GM12878 (cell line): ENCODE measurements at regions not wholly inside any gene's neighbourhood (a gene's known extent, or its start where the extent isn't known, plus 50 kb on each side); places are given as distances from the start of the nearest gene placed in this dataset.

Experiments used
- ATAC-seq: fragments of 200-7000 bp; cut with Tn5 transposase; 3 replicates; pipeline ENCODE4 v1.9.1; 2020; ENCODE audit warnings: mild to moderate bottlenecking, moderate library complexity
- BruUV-seq: library from RNA; stranded (reverse); fragments of 400-500 nt; replicated peaks from 2 replicates; lab custom pipeline; 2021; lab: Mats Ljungman, UMichigan
- CTCF ChIA-PET: fragments of 300-600 bp; sonication (Branson Sonifier 250); formaldehyde crosslinking; extraction: SDS; loops from one replicate; lab custom pipeline; 2021; ENCODE audit warnings: inconsistent platforms; lab: Yijun Ruan, JAX
- POLR2A ChIA-PET: fragments of 350-600 bp; formaldehyde crosslinking; extraction: SDS; loops from one replicate; lab custom pipeline; 2021; ENCODE audit warnings: inconsistent platforms; lab: Charles Lee
- RAD21 ChIA-PET: fragments of 300-600 bp; sonication (Branson Sonifier 250); formaldehyde crosslinking; loops from one replicate; lab custom pipeline; 2023; ENCODE audit warnings: antibody characterized with exemption; ENCODE audit not compliant: unreplicated experiment; lab: Charles Lee
- SMC1A ChIA-PET: fragments of 300-600 bp; sonication (Branson Sonifier 250); formaldehyde crosslinking; loops from one replicate; lab custom pipeline; 2023; ENCODE audit not compliant: unreplicated experiment, uncharacterized antibody; lab: Charles Lee
- DNase-seq: peaks from one replicate; pipeline ENCODE4 v3.0.0-alpha.2; 2011; ENCODE audit warnings: low read depth, low spot score
- FAIRE-seq: peaks from 3 replicates; lab custom pipeline; 2011; peaks lifted over from hg19 to GRCh38; lab: Jason Lieb, UNC
- H2AFZ ChIP-seq: 2 replicates; pipeline ENCODE4 v1.6.0; 2011; ENCODE audit warnings: low read depth, low read length, control low read depth; ENCODE audit not compliant: control insufficient read depth
- H3K27ac ChIP-seq: 2 replicates; pipeline ENCODE4 v1.5.1; 2011; ENCODE audit warnings: control low read depth; ENCODE audit not compliant: control insufficient read depth, insufficient read depth
- H3K27me3 ChIP-seq, 2 experiments: replicated peaks in 1 of 2; 2 replicates each; pipeline versions ENCODE4 v1.6.0 to v1.6.1; 2011; ENCODE audit warnings: low read length in 1 of 2; ENCODE audit not compliant: control insufficient read depth in 2 of 2, insufficient read depth in 2 of 2
- H3K36me3 ChIP-seq, 2 experiments: 2 replicates each; pipeline ENCODE4 v1.5.1; 2011; ENCODE audit warnings: low read length in 1 of 2; ENCODE audit not compliant: control insufficient read depth in 2 of 2, insufficient read depth in 2 of 2
- H3K4me1 ChIP-seq: 2 replicates; pipeline ENCODE4 v1.6.1; 2011; ENCODE audit warnings: mild to moderate bottlenecking, low read length, moderate library complexity, mixed read lengths; ENCODE audit not compliant: control insufficient read depth, insufficient read depth
- H3K4me2 ChIP-seq: 2 replicates; pipeline ENCODE4 v1.6.0; 2011; ENCODE audit warnings: control low read depth; ENCODE audit not compliant: control insufficient read depth, insufficient read depth
- H3K4me3 ChIP-seq: fragments of 200-600 bp; sonication (generic); 2 replicates; pipeline ENCODE4 v1.5.1; 2016
- H3K79me2 ChIP-seq: 2 replicates; pipeline ENCODE4 v1.6.0; 2011; ENCODE audit warnings: low read length; ENCODE audit not compliant: control insufficient read depth, insufficient read depth
- H3K9ac ChIP-seq: 2 replicates; pipeline ENCODE4 v1.8.0; 2011; ENCODE audit warnings: low read length, control low read depth, mixed read lengths; ENCODE audit not compliant: control insufficient read depth, insufficient read depth
- H3K9me3 ChIP-seq: replicated peaks from 3 replicates; pipeline ENCODE4 v1.5.1; 2011; ENCODE audit warnings: mild to moderate bottlenecking, low read length; ENCODE audit not compliant: control insufficient read depth, insufficient read depth
- H4K20me1 ChIP-seq: 2 replicates; pipeline ENCODE4 v1.6.0; 2011; ENCODE audit not compliant: control insufficient read depth, insufficient read depth
- ESRRA ChIP-seq: IDR thresholded peaks from 2 replicates; pipeline ENCODE4 v1.6.1; 2012; ENCODE audit warnings: mild to moderate bottlenecking, low read length, improper control_type of control experiment
- HCFC1 ChIP-seq: fragments of 150-350 bp; IDR thresholded peaks from 2 replicates; pipeline ENCODE4 v1.6.1; 2014; ENCODE audit warnings: low read length
- MYC ChIP-seq: IDR thresholded peaks from 2 replicates; pipeline ENCODE4 v1.6.1; 2011; ENCODE audit warnings: mild to moderate bottlenecking, low read length, moderate library complexity, inconsistent platforms; ENCODE audit not compliant: insufficient read depth, insufficient replicate concordance, insufficient read length, severe bottlenecking
- NFYA ChIP-seq: IDR thresholded peaks from 2 replicates; pipeline ENCODE4 v1.6.1; 2011; ENCODE audit warnings: low read depth, mild to moderate bottlenecking, low read length, improper control_type of control experiment, borderline replicate concordance
- SREBF2 ChIP-seq: IDR thresholded peaks from 2 replicates; pipeline ENCODE4 v1.6.1; 2012; ENCODE audit warnings: mild to moderate bottlenecking, low read length
- TBL1XR1 ChIP-seq: IDR thresholded peaks from 2 replicates; pipeline ENCODE4 v1.6.1; 2012; ENCODE audit warnings: low read depth, low read length, improper control_type of control experiment
- ZNF217 ChIP-seq: fragments of 450-650 bp; IDR thresholded peaks from 2 replicates; pipeline ENCODE4 v1.6.1; 2017; ENCODE audit warnings: antibody characterized with exemption, mild to moderate bottlenecking
- WGBS: methylation state at CpG from one replicate; pipeline ENCODE4 v1.1.6; 2016; ENCODE audit warnings: low lambda C conversion rate; ENCODE audit not compliant: insufficient replicate concordance, insufficient coverage; ENCODE audit errors: missing lambda C conversion rate; 5-methylcytosine and 5-hydroxymethylcytosine counted together
- in situ Hi-C: fragments of 300-500 bp; cut with MboI; formaldehyde crosslinking; loops from 9 replicates; pipeline ENCODE4 v1.14.3; 2018; ENCODE audit warnings: mixed read lengths
- intact Hi-C: fragments of 100-400 bp; cut with micrococcal nuclease; formaldehyde crosslinking; loops from one replicate; pipeline ENCODE4 v1.14.2; 2022; ENCODE audit not compliant: unreplicated experiment
- TF ChIP-seq, protein P1 (sequence below): fragments of 450-650 bp; IDR thresholded peaks from 2 replicates; pipeline ENCODE4 v1.6.1; 2017; ENCODE audit warnings: low read depth, mild to moderate bottlenecking, moderate library complexity
- TF ChIP-seq, protein P2 (sequence below): fragments of 450-650 bp; IDR thresholded peaks from 2 replicates; pipeline ENCODE4 v1.6.1; 2017; ENCODE audit warnings: borderline replicate concordance
- TF ChIP-seq, protein P3 (sequence below): fragments of 450-650 bp; IDR thresholded peaks from 2 replicates; pipeline ENCODE4 v1.6.1; 2017; ENCODE audit warnings: mild to moderate bottlenecking, moderate library complexity

DNA sequence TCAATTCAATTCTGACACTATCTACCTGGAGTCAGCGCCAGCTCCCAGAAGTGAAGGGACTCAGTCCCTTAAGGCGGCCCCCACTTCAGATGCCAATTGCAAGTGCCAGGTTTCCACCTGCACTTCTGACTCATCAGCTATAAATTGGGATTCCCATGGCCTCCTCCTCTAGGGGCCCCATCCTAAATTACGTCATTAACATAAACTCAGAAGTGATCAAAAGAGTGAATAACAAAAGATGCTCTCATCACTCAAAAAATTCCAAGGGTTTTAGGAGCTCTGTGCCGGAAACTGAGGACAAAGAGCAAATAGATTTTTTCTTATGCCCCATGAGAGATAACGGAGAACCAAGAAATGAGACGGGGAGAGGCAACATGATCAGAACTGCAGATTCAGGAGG, 148.6 kb upstream of the IRX6 start:
- Histone ChIP-seq H3K4me3 (no peak overlapping the region), H3K36me3 (no peaks in the 10 kb centered on the region), H3K27me3 (no peaks in the 10 kb centered on the region), H3K4me2 (no peak overlapping the region), H4K20me1 (no peaks in the 10 kb centered on the region), H3K4me1 (no peaks in the 10 kb centered on the region), H3K9me3 (no peaks in the 10 kb centered on the region), H2AFZ (no peak overlapping the region), H3K9ac (no peak overlapping the region), H3K27ac (no peak overlapping the region), H3K79me2 (no peaks in the 10 kb centered on the region)
- WGBS = 60% methylated on average over 6 of the region's 6 CpGs
- POLR2A ChIA-PET = no interaction called here
- FAIRE-seq (no peak), ATAC-seq (no peak), DNase-seq (no peak)
- TF ChIP-seq ZNF217 = no peak
- TF ChIP-seq MYC = no peak
- no peak for TF ChIP-seq TBL1XR1
- no peak for TF ChIP-seq HCFC1
- TF ChIP-seq, protein P1, sequence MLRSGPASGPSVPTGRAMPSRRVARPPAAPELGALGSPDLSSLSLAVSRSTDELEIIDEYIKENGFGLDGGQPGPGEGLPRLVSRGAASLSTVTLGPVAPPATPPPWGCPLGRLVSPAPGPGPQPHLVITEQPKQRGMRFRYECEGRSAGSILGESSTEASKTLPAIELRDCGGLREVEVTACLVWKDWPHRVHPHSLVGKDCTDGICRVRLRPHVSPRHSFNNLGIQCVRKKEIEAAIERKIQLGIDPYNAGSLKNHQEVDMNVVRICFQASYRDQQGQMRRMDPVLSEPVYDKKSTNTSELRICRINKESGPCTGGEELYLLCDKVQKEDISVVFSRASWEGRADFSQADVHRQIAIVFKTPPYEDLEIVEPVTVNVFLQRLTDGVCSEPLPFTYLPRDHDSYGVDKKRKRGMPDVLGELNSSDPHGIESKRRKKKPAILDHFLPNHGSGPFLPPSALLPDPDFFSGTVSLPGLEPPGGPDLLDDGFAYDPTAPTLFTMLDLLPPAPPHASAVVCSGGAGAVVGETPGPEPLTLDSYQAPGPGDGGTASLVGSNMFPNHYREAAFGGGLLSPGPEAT = no peak
- TF ChIP-seq, protein P2, sequence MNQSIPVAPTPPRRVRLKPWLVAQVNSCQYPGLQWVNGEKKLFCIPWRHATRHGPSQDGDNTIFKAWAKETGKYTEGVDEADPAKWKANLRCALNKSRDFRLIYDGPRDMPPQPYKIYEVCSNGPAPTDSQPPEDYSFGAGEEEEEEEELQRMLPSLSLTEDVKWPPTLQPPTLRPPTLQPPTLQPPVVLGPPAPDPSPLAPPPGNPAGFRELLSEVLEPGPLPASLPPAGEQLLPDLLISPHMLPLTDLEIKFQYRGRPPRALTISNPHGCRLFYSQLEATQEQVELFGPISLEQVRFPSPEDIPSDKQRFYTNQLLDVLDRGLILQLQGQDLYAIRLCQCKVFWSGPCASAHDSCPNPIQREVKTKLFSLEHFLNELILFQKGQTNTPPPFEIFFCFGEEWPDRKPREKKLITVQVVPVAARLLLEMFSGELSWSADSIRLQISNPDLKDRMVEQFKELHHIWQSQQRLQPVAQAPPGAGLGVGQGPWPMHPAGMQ = no peak
- TF ChIP-seq SREBF2 = no peak
- no peak for TF ChIP-seq ESRRA
- TF ChIP-seq NFYA = no peak
- TF ChIP-seq, protein P3, sequence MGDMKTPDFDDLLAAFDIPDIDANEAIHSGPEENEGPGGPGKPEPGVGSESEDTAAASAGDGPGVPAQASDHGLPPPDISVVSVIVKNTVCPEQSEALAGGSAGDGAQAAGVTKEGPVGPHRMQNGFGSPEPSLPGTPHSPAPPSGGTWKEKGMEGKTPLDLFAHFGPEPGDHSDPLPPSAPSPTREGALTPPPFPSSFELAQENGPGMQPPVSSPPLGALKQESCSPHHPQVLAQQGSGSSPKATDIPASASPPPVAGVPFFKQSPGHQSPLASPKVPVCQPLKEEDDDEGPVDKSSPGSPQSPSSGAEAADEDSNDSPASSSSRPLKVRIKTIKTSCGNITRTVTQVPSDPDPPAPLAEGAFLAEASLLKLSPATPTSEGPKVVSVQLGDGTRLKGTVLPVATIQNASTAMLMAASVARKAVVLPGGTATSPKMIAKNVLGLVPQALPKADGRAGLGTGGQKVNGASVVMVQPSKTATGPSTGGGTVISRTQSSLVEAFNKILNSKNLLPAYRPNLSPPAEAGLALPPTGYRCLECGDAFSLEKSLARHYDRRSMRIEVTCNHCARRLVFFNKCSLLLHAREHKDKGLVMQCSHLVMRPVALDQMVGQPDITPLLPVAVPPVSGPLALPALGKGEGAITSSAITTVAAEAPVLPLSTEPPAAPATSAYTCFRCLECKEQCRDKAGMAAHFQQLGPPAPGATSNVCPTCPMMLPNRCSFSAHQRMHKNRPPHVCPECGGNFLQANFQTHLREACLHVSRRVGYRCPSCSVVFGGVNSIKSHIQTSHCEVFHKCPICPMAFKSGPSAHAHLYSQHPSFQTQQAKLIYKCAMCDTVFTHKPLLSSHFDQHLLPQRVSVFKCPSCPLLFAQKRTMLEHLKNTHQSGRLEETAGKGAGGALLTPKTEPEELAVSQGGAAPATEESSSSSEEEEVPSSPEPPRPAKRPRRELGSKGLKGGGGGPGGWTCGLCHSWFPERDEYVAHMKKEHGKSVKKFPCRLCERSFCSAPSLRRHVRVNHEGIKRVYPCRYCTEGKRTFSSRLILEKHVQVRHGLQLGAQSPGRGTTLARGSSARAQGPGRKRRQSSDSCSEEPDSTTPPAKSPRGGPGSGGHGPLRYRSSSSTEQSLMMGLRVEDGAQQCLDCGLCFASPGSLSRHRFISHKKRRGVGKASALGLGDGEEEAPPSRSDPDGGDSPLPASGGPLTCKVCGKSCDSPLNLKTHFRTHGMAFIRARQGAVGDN = no peak
- intact Hi-C loops (no loop called here), in situ Hi-C loops (loop anchor here (5.0 kb wide), 1 partner anchor 52 kb away; no protein-coding TSS in a partner anchor)
- SMC1A ChIA-PET = no interaction called here
- RAD21 ChIA-PET = no interaction called here
- CTCF ChIA-PET = interaction anchor here (0.5 kb wide), 1 partner anchor 449 kb away, joined by 3 read pairs; no protein-coding TSS in a partner anchor
- no TSS peak for BruUV-seq
